Left colon (tissue), 2 donors: ENCODE measurements at regions not wholly inside any gene's neighbourhood (a gene's known extent, or its start where the extent isn't known, plus 50 kb on each side); places are given as distances from the start of the nearest gene placed in this dataset.

Experiments used
- ATAC-seq: fragments of 200-7000 bp; cut with Tn5 transposase; one replicate; pipeline ENCODE4 v1.9.1; 2020; ENCODE audit warnings: mild to moderate bottlenecking, moderate library complexity
- DNase-seq, 2 donors: peaks; one replicate each; pipeline ENCODE4 v3.0.0-alpha.2; 2020
- intact Hi-C, 2 donors: fragments of 100-400 bp; cut with DNase I in 1 of 2; cut with micrococcal nuclease in 1 of 2; formaldehyde crosslinking; loops; one replicate each; pipeline versions ENCODE4 v1.11.2 to v1.14.0; 2022; cut with DNase I, micrococcal nuclease
- donor health status: DM: no; HTN: no; CAD: no.
- donor health status: DM: yes; HTN: yes; CAD: no.

GRCh38 chr2:12199491-12200211 lies 453.2 kb downstream of the LPIN1 start:
- intact Hi-C loops, result no loop called here
- DNase-seq, result no peak
- no peak for ATAC-seq

- DNase-seq (no peak), ATAC-seq (no peak)
- intact Hi-C loops, result no loop called here
Measured at GRCh38 chr2:12201369-12201768, 454.9 kb downstream of the LPIN1 start.

GRCh38 chr2:12202313-12203075 lies 456.1 kb downstream of the LPIN1 start:
- no peak for DNase-seq
- no peak for ATAC-seq
- intact Hi-C loops, result no loop called here

GRCh38 chr2:12203528-12203927 lies 457.1 kb downstream of the LPIN1 start:
- ATAC-seq (no peak), DNase-seq (no peak)
- intact Hi-C loops, result no loop called here

- ATAC-seq (no peak), DNase-seq (no peak)
- intact Hi-C loops, result no loop called here
Measured at GRCh38 chr2:12205086-12205485, 458.7 kb downstream of the LPIN1 start.

- intact Hi-C loops, result no loop called here
- ATAC-seq (no peak), DNase-seq (no peak)
Measured at GRCh38 chr2:12207491-12207890, 461.1 kb downstream of the LPIN1 start.

- ATAC-seq, result no peak
- no peak for DNase-seq
- intact Hi-C loops, result no loop called here
Measured at GRCh38 chr2:12210016-12210933, 463.8 kb downstream of the LPIN1 start.

- intact Hi-C loops, result no loop called here
- ATAC-seq (no peak), DNase-seq (no peak)
Measured at GRCh38 chr2:12211326-12212175, 465.1 kb downstream of the LPIN1 start.

- intact Hi-C loops, result no loop called here
- DNase-seq, result no peak
- no peak for ATAC-seq
Measured at GRCh38 chr2:12212841-12213597, 466.6 kb downstream of the LPIN1 start.

GRCh38 chr2:12217175-12217574 lies 470.7 kb downstream of the LPIN1 start:
- ATAC-seq (no peak), DNase-seq (no peak)
- intact Hi-C loops, result no loop called here

GRCh38 chr2:12219761-12220160 lies 473.3 kb downstream of the LPIN1 start:
- DNase-seq (no peak), ATAC-seq (no peak)
- intact Hi-C loops, result no loop called here

- ATAC-seq (no peak), DNase-seq (no peak)
- intact Hi-C loops, result no loop called here
Measured at GRCh38 chr2:12221584-12221983, 475.2 kb downstream of the LPIN1 start.

GRCh38 chr2:12222554-12222953 lies 476.1 kb downstream of the LPIN1 start:
- no peak for ATAC-seq
- DNase-seq, result no peak
- intact Hi-C loops, result no loop called here

- intact Hi-C loops, result no loop called here
- ATAC-seq (no peak), DNase-seq (no peak)
Measured at GRCh38 chr2:12223732-12224131, 477.3 kb downstream of the LPIN1 start.

GRCh38 chr2:12226653-12227052 lies 480.2 kb downstream of the LPIN1 start:
- no peak for DNase-seq
- intact Hi-C loops, result no loop called here
- ATAC-seq, result no peak

- DNase-seq (no peak), ATAC-seq (no peak)
- intact Hi-C loops, result no loop called here
Measured at GRCh38 chr2:12227941-12228608, 481.6 kb downstream of the LPIN1 start.

GRCh38 chr2:12231288-12231687 lies 484.9 kb downstream of the LPIN1 start:
- intact Hi-C loops, result no loop called here
- no peak for ATAC-seq
- no peak for DNase-seq

- intact Hi-C loops, result no loop called here
- no peak for ATAC-seq
- DNase-seq, result no peak
Measured at GRCh38 chr2:12232876-12233275, 483.9 kb upstream of the TRIB2 start.
